ENCODE measurements at regions not wholly inside any gene's neighbourhood (a gene's known extent, or its start where the extent isn't known, plus 50 kb on each side); places are given as distances from the start of the nearest gene placed in this dataset.

DNA sequence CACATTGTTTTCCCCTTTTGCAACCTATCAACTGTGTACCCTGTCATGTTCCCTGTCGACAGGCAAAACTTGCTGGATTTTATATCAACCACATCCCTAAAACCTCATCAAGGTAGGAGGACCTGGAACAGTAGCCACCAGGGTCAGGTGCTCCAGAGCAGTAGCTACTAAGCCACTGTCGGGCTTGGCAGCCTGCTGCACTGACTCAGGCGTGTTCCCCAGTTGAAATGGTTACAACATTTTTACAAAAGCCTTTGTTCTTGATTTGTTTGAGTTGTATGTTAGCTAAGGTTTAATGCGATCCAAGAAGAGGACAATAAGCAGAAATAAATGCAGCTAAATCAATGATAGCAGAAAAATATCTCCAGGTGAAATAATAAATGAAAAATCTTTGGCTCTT is 407.4 kb upstream of the TLE4 start:
- in situ Hi-C loops (cut with HindIII; ENCODE audit: low sequenced_read_pairs) = no loop called here
- TF ChIP-seq, protein P1, sequence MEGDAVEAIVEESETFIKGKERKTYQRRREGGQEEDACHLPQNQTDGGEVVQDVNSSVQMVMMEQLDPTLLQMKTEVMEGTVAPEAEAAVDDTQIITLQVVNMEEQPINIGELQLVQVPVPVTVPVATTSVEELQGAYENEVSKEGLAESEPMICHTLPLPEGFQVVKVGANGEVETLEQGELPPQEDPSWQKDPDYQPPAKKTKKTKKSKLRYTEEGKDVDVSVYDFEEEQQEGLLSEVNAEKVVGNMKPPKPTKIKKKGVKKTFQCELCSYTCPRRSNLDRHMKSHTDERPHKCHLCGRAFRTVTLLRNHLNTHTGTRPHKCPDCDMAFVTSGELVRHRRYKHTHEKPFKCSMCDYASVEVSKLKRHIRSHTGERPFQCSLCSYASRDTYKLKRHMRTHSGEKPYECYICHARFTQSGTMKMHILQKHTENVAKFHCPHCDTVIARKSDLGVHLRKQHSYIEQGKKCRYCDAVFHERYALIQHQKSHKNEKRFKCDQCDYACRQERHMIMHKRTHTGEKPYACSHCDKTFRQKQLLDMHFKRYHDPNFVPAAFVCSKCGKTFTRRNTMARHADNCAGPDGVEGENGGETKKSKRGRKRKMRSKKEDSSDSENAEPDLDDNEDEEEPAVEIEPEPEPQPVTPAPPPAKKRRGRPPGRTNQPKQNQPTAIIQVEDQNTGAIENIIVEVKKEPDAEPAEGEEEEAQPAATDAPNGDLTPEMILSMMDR (IDR thresholded peaks at IDR 0.05; ENCODE audit: low read depth, low read length, missing control alignments) = no peak

GRCh38 chr9:79165020-79165780 is 406.6 kb upstream of the TLE4 start:
- TF ChIP-seq, protein P1 (IDR thresholded peaks at IDR 0.05; ENCODE audit: low read depth, low read length, missing control alignments) = no peak
- DNase-seq (ENCODE audit: low read depth) = no peak
- in situ Hi-C loops (cut with HindIII; ENCODE audit: low sequenced_read_pairs) = no loop called here
- no peak overlapping the region for H3K4me3 ChIP-seq (ENCODE audit: low read depth, low read length)

More for the DNA sequence above, 407.4 kb upstream of the TLE4 start:
- H3K4me3 ChIP-seq (ENCODE audit: low read depth, low read length) = no peak overlapping the region
- no peak for DNase-seq (ENCODE audit: low read depth)

GRCh38 chr9:79166005-79166404 is 405.8 kb upstream of the TLE4 start:
- in situ Hi-C loops (cut with HindIII; ENCODE audit: low sequenced_read_pairs) = no loop called here
- no peak for DNase-seq (ENCODE audit: low read depth)
- no peak overlapping the region for H3K4me3 ChIP-seq (ENCODE audit: low read depth, low read length)
- TF ChIP-seq, protein P1 (IDR thresholded peaks at IDR 0.05; ENCODE audit: low read depth, low read length, missing control alignments) = no peak

DNA sequence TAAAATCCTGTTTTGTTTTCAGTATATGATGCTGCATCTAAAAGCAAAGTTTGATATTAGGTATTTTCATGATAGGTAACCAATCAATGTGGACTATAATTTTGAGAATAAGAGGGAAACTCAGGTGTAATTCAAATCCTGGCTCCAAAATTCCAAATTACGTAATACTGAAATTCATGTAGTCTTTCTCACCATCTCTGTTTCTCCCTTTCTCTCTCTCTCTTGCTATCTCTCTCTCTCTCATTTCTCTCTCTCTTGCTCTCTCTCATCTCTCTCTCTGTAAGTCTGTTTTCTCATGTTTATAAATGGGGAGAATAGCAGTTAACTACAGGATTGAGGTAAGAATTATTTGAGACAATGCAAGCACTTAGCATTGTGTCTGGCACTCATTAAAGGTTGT is 401.1 kb upstream of the TLE4 start:
- H3K4me3 ChIP-seq (ENCODE audit: low read depth, low read length) = no peak overlapping the region
- in situ Hi-C loops (cut with HindIII; ENCODE audit: low sequenced_read_pairs) = no loop called here
- DNase-seq (ENCODE audit: low read depth) = no peak
- TF ChIP-seq, protein P1 (IDR thresholded peaks at IDR 0.05; ENCODE audit: low read depth, low read length, missing control alignments) = no peak

- no peak overlapping the region for H3K4me3 ChIP-seq (ENCODE audit: low read depth, low read length)
- in situ Hi-C loops (cut with HindIII; ENCODE audit: low sequenced_read_pairs) = no loop called here
- DNase-seq (ENCODE audit: low read depth) = no peak
- TF ChIP-seq, protein P1 (IDR thresholded peaks at IDR 0.05; ENCODE audit: low read depth, low read length, missing control alignments) = no peak
Measured at GRCh38 chr9:79173932-79174331, 397.8 kb upstream of the TLE4 start.

GRCh38 chr9:79176014-79176697 is 395.6 kb upstream of the TLE4 start:
- TF ChIP-seq, protein P1 (IDR thresholded peaks at IDR 0.05; ENCODE audit: low read depth, low read length, missing control alignments) = no peak
- DNase-seq (ENCODE audit: low read depth) = no peak
- in situ Hi-C loops (cut with HindIII; ENCODE audit: low sequenced_read_pairs) = no loop called here
- no peak overlapping the region for H3K4me3 ChIP-seq (ENCODE audit: low read depth, low read length)
